ENCODE measurements at regions not wholly inside any gene's neighbourhood (a gene's known extent, or its start where the extent isn't known, plus 50 kb on each side); places are given as distances from the start of the nearest gene placed in this dataset.

DNA sequence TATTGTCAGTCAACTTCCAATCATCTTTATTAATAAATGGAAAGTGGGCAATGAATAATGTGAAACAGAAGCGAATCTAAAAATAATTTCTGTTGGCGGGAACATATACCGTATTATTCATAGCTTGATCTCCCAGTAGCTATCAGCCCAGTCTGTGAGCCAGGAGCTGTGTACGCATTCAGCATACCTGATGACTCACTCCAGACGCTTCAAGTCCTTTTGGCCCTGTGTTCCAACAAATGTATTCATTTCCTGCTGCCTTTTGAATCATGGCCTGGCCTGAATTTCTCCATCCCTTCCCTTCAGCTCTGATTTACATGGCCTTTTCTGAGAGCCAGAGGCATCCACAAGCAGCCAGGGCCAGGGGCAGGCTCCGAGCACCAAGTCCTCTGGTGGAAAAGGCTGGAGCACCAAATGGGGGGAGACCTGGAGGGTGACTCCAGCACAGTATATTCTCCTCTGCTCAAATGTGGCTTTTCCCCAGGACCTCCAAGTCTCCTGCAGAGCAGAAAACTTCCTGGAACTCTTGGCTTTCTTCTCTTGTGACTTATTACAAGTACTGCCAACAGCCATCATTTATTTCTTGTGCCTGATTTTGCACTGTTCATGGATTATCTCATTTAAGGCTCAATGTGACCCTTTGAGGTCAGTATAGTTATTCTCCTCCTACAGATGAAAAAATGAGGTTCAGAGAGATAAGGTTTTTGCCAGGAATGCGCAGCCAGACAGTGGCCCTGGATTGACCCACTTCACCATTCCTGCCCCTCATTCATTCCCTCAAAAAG, 108.7 kb downstream of the EN1 start:
- no peak for DNase-seq (ENCODE audit: low spot score)

GRCh38 chr2:118738106-118738505, 109.3 kb downstream of the EN1 start:
- no peak for DNase-seq (ENCODE audit: low spot score)

DNA sequence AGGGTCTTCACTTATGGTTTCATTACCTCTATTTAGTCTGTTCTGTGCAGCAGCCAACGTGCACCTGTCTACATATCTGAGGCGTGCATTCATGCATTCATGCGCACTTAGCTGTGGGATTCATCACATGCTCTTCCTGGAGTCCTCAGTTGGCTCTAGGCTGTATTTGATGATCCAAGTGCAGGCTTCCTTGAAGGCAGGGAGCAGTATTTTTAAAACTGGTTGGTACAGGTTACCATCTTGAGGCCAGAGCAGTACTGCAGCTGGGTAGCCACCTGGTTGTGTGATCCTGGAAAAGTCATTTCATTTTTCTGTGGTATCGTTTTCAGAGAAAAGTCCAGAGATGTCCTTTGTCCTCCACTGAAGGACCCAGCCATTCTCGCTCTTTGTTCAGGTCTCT, 109.8 kb downstream of the EN1 start:
- no peak for DNase-seq (ENCODE audit: low spot score)

DNA sequence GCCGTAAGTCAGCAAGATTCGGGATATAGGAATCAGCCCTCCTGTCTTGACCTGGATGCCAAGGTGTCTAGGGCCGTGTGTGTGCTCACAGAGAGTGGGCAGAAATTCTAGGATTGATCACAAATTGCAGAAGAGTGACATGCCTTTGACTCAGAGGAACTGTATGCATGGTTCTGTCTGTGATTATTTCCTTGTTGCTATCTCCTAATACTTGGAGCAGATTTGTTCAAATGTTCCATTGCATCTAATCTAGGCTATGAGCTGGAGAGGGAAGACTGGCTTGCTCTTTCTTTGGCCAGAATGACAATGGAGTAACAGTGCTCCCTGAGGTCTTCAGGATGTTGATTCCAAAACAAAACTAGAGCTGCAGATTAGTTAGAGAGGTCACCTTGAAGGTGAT, 115.0 kb downstream of the EN1 start:
- DNase-seq (ENCODE audit: low spot score): no peak

- DNase-seq (ENCODE audit: low spot score): no peak
Measured at GRCh38 chr2:118731413-118731812, 116.0 kb downstream of the EN1 start.

DNA sequence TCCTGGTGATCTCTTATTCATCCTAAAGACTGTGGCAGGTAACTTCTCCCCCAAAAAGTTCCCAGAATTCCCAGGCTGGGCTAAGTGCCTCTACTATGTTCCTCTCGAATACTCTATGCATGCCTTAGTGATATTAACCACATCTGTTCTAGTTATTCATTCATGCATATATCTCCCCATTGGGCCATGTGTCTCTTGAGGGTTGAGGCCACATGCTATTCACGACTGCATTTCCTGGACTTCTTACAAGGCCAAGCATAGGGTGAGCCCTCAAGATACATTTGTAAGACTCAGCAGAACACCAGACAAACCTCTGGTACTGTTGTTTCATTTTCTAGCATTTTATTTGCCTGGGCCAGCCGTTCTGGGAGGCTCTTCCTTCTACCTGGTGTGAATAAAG, 117.0 kb downstream of the EN1 start:
- DNase-seq (ENCODE audit: low spot score): no peak

- no peak for DNase-seq (ENCODE audit: low spot score)
Measured at GRCh38 chr2:118729760-118730159, 117.7 kb downstream of the EN1 start.

GRCh38 chr2:118728984-118729383, 118.5 kb downstream of the EN1 start:
- no peak for DNase-seq (ENCODE audit: low spot score)

DNA sequence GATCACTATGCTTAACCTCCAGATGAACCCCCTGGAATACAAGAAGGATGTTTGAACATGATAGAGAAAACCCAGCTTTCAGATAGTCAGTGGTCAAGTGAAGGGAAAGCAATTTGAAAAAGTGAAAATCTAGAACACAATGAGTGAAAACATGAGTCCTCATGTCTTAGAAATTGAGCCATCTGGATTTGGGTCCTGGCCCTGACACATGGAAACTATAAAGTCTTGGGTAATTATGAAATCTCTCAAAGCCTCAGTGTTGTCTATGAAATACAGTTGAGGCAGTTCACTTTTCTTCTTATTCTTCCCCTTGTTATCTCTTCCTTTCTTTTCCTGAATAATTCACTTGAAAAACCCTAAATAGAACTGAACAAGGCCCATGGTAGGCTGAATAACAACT, 120.6 kb downstream of the EN1 start:
- no peak for DNase-seq (ENCODE audit: low spot score)

- DNase-seq (ENCODE audit: low spot score): no peak
Measured at GRCh38 chr2:118723394-118723793, 124.1 kb downstream of the EN1 start.

GRCh38 chr2:118722976-118723375, 124.5 kb downstream of the EN1 start:
- DNase-seq (ENCODE audit: low spot score): no peak

DNA sequence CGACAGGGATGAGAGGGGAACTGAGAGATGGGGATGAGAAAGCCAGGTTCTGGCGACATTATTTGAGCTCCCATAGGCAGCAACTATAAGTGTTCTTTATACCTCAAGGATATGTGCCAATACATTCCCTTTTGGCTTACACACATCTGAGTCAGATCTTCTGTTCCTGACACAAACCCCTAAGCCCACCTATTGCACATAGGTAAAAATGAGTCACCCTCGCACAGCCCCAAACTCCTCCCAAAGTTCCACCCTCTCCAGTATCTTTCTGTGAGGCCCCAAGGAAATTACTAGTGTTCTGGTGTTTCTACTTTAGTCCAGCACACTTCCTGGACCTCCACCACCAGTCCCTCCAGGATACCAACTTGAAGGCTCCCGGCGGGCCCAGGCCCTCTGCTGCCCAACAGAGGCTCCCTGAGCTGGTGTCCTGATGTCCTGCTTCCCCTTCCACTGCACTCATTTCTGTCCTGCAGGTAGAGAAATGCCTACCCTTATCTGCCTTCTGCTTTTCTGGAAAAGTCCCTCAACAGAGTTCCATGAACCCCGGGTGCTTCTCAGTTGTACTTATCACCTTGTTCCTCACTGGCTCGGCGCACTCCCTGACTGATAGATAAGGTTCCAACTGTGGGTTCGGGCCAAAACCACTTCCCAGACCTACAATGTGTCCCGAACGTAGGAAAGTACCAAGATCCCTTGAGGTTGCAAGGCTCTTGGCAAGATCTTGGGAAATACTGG, 125.5 kb downstream of the EN1 start:
- no peak for DNase-seq (ENCODE audit: low spot score)

DNA sequence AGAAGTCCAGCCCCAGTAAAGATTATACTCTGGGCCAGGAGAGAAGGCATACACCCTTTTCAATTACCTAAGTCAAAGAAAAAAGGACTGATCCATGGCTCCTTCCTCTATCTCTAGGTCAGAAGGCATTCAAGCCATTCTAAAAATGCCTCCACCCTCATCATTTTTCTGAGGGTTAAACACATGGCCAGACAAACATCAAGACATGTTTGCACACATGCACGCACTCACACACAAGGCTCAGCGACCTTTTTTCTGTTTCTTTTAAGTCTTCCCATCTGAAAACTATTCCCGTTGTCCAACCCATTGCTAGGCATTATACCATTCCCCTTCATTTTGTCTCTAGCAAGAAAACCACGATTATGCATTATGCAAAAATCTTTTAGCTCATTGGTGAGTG, 126.6 kb downstream of the EN1 start:
- no peak for DNase-seq (ENCODE audit: low spot score)

DNA sequence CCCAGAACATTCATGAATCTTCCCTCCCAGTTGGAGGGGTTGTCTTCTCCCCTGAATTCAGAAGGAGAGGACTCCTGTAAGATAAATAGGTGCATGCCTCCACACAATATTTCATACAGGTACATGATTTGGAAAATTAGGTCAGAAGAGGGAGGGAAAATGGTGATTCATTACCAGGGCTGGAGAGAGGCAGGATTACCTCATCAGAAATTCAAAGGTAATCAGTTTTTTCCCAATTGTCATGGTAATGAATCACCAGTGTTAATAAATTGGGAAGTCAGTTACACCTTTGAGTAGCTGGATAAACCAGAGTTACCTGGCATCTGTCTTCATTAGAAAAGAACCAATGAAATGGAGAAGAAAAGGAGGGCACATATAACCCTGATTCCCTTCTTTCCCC, 128.5 kb downstream of the EN1 start:
- DNase-seq (ENCODE audit: low spot score): no peak

- no peak for DNase-seq (ENCODE audit: low spot score)
Measured at GRCh38 chr2:118716102-118716501, 131.3 kb downstream of the EN1 start.

DNA sequence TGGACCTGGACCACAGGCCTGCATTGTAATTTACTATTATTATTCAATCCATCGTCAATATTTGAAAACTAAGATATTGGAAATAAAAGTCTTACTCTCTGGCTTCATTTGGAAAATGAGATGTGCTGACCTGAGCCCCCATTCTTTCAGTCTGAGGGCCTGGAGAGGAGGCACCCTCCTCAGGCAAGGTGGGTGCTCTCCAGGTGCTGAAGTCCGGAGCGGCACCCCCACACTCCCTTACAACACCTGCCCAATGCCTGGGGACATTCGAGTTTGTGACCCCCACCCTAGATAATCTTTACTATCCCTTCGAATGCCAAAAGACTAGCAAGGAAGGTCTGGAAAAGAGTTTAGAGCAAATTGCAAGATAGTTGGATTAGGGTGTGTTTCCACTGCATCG, 133.3 kb downstream of the EN1 start:
- DNase-seq (ENCODE audit: low spot score): no peak

- no peak for DNase-seq (ENCODE audit: low spot score)
Measured at GRCh38 chr2:118711603-118712002, 135.8 kb downstream of the EN1 start.

DNA sequence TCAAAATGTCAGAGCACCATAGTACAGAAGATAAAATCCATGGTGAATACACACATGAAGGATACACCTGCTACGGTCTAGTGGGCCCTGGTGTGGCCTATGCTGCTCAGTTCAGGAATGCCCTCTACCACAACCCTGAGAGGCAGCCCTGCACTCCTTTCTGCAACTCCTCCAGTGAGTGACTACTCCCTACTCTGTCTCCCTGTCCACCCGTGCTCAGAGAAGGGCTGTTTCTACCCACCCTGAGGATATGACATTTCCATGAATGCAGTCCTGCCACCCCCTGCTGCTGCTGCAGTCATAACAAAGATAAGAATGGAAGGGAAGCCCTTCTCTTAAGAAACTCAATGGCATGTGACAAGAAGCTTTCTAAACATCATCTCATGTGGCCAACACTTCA, 137.0 kb downstream of the EN1 start:
- DNase-seq (ENCODE audit: low spot score): no peak

- DNase-seq (ENCODE audit: low spot score): no peak
Measured at GRCh38 chr2:118709786-118710185, 137.7 kb downstream of the EN1 start.

GRCh38 chr2:118706844-118707243, 140.6 kb downstream of the EN1 start:
- DNase-seq (ENCODE audit: low spot score): no peak

DNA sequence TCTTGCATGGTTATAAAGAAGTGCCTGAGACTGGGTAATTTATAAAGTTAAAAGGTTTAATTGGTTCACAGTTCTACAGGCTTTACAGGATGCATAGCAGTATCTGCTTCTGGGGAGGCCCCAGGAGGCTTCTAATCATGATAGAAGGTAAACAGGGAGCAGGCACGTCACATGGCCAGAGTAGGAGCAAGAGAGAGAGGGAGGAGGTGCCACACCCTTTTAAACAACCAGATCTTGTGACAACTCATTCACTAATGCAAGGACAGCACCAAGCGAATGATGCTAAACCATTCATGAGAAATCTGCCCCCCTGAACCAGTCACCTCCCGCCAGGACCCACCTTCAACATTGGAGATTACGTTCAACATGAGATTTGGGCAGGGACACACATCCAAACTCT, 141.1 kb downstream of the EN1 start:
- no peak for DNase-seq (ENCODE audit: low spot score)

GRCh38 chr2:118705032-118705431, 142.4 kb downstream of the EN1 start:
- DNase-seq (ENCODE audit: low spot score): no peak

GRCh38 chr2:118699447-118700175, 147.8 kb downstream of the EN1 start:
- no peak for DNase-seq (ENCODE audit: low spot score)

All from NAMALWA (cell line).